HG02763 (cell line): ENCODE measurements at regions not wholly inside any gene's neighbourhood (a gene's known extent, or its start where the extent isn't known, plus 50 kb on each side); places are given as distances from the start of the nearest gene placed in this dataset.
"Not testable (repeated sequence)": the region's sequence is repeated elsewhere in the genome, so short reads cannot be mapped to it uniquely, and the experiment has no call there.

Source experiments
- ATAC-seq: cut with Tn5 transposase; IDR thresholded peaks from one replicate; pipeline ENCODE4 v1.9.1; 2021; ENCODE audit warnings: mild to moderate bottlenecking, moderate library complexity; ENCODE audit not compliant: unreplicated experiment

GRCh38 chr2:43149482-43150107 is 76.8 kb downstream of the ZFP36L2 start:
- no peak for ATAC-seq

GRCh38 chr2:43146083-43146482 is 80.3 kb downstream of the ZFP36L2 start:
- ATAC-seq, result no peak

- no peak for ATAC-seq
These were observed 82.1 kb downstream of the ZFP36L2 start for GRCh38 chr2:43144263-43144662.

- no peak for ATAC-seq
These were observed 82.7 kb downstream of the ZFP36L2 start for GRCh38 chr2:43143756-43144155.

GRCh38 chr2:43142921-43143438 is 83.4 kb downstream of the ZFP36L2 start:
- no peak for ATAC-seq

- ATAC-seq, result not testable (repeated sequence)
These were observed 84.7 kb downstream of the ZFP36L2 start for GRCh38 chr2:43141636-43142151.

GRCh38 chr2:43139996-43140621 is 86.3 kb downstream of the ZFP36L2 start:
- ATAC-seq, result no peak

GRCh38 chr2:43139501-43139900 is 86.9 kb downstream of the ZFP36L2 start:
- ATAC-seq, result no peak

- no peak for ATAC-seq
These were observed 88.0 kb downstream of the ZFP36L2 start for GRCh38 chr2:43138441-43138840.

GRCh38 chr2:43136876-43137275 is 89.5 kb downstream of the ZFP36L2 start:
- no peak for ATAC-seq

GRCh38 chr2:43136011-43136799 is 90.2 kb downstream of the ZFP36L2 start:
- ATAC-seq, result no peak

GRCh38 chr2:43135583-43135982 is 90.8 kb downstream of the ZFP36L2 start:
- no peak for ATAC-seq

- ATAC-seq, result no peak
These were observed 91.9 kb downstream of the ZFP36L2 start for GRCh38 chr2:43134571-43134889.

GRCh38 chr2:43133708-43134570 is 92.5 kb downstream of the ZFP36L2 start:
- ATAC-seq, result no peak

- ATAC-seq, result no peak
These were observed 93.1 kb downstream of the ZFP36L2 start for GRCh38 chr2:43133336-43133707.

- ATAC-seq, result no peak
These were observed 93.6 kb downstream of the ZFP36L2 start for GRCh38 chr2:43132683-43133301.

- no peak for ATAC-seq
These were observed 94.3 kb downstream of the ZFP36L2 start for GRCh38 chr2:43131890-43132682.

GRCh38 chr2:43131051-43131889 is 95.1 kb downstream of the ZFP36L2 start:
- ATAC-seq, result no peak

- ATAC-seq, result no peak
These were observed 95.9 kb downstream of the ZFP36L2 start for GRCh38 chr2:43130548-43130875.
